GM19099 (cell line): ENCODE measurements at regions not wholly inside any gene's neighbourhood (a gene's known extent, or its start where the extent isn't known, plus 50 kb on each side); places are given as distances from the start of the nearest gene placed in this dataset.

ENCODE experiments used
- POLR2A ChIP-seq: IDR thresholded peaks from 3 replicates; pipeline ENCODE4 v1.6.1; 2011; ENCODE audit warnings: low read depth; ENCODE audit not compliant: insufficient read length; ENCODE audit errors: extremely low read depth

DNA sequence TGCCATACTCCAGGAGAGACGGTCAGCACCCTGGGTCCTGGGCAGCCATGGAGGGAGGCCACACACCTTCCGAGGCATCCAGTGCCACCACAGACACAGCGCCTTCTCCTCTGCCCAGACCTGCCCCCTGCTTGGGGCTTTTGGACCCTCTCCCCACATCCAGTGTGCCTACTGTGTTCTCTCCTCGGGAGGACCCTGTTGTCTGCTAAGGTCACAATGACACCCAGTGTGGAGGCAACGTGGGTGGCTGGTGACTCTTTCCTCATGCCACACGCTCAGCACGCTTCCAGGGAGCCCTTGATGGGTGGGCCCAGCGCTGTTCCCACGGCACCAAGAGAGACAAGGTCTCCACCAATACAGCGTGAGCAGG lies 251.9 kb downstream of the EIPR1 start:
- no peak for TF ChIP-seq POLR2A

DNA sequence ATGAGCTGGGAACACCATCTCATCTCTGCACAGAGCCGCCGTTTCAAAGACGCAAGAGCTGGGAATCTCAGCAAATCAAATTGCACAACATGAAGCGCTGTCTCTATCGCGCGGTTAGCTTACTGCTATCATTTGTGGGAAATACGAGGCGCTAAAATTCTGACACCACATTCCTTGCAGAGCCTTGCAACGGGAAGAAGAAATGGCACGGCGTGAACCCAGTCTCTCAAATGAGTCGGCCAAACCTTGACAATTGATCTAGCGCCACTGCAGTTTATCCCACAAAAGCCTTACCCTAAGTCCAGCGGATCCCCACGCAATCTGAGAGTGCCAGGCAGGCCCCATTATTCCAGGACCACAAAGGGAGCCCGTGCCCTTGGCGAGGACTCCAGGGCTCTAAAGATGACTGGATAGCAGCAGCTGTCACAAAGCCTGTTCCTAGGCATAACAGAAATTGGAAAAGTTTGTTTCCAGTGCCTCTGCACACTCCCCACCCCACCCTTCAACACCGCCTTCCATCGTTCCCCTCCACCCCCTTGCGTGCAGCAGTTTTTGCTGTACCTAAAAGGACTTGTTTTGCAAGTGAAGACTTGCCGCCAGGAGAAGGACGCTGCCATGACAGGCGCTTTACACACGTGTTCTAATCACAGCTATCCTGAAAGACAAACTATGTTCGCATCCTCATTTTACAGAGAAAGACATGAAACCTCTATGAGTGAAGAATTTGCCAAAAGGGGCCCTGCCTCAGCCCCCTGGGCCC lies 252.4 kb downstream of the EIPR1 start:
- no peak for TF ChIP-seq POLR2A

DNA sequence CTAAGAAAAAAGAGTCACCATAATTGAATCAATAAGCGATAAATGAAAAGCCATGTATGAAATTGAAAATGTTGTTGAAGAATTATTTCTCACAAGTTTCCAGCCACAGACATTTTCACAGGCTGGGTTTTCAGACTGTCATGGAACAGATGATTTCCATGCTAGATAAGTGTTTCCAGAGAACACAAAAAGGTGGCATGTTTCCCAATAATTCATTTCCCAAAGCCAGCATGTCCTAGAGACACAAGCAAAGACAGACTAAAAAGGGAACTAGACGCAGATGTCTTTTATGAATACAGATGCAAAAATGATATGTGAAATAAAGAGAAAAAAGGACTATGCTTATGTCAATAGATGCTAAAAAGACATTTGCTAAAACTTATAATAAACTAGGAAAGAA lies 255.1 kb downstream of the EIPR1 start:
- no peak for TF ChIP-seq POLR2A

DNA sequence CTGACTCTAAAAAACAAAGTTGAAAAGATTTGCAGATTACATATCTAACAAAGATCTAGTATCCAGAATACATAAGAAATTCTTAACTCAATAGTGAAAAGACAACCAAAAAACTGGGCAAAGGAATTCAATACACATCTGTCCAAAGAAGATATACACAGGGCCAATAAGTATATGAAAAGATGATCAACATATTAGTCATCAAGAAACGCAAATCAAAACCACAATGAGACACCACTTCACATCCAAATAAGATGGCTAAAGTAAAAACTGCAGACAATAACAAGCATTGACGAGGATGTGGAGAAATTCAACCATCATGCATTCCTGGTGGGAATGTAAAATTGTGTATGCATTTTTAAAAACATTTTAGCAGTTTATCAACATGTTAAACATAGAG lies 256.0 kb downstream of the EIPR1 start:
- TF ChIP-seq POLR2A: no peak

DNA sequence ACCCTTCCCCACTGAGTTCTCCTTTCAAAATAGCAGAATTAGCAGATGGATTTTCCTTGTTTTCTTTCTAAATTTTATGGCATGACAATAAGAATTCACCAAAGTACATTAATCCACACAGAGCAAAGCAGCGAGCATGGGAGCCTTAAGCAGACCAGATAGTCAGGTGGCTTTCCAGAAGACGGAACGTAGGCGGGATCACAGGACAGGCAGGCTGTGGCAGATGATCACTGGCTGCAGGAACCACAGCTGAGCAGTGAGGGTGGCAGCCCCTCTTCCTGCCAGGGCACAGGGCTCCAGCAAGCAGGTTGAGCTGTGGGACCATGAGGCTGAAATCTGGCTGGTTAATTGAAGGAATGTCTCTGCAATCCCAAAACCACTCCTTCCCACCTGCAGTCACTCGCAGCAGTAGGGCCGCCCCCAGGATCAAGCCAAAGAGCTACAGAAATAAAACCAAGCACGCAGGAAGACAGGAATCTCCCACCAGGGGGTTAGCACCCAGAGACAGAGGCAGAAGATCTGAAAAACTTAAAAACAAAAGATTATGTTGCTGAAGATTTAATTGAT lies 259.9 kb downstream of the EIPR1 start:
- no peak for TF ChIP-seq POLR2A

DNA sequence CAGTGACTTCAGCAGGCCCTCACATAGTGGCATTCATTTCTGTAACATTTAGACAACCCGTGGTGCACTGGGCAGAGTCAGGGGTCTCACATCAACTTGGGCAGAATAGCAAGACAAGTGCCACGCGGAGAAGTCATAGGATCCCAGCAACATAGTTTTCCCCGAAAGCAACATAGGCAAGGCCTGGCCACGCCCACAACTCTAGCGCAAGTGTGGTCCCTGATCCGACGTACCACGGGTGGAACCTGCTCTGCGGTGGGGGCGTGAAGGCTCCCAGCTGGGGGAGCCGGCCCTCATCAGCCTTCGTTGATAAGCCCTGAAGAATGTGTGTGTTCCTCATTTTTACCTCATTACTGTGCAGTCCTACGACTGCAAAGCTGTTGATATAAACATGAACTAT lies 261.2 kb downstream of the EIPR1 start:
- no peak for TF ChIP-seq POLR2A

DNA sequence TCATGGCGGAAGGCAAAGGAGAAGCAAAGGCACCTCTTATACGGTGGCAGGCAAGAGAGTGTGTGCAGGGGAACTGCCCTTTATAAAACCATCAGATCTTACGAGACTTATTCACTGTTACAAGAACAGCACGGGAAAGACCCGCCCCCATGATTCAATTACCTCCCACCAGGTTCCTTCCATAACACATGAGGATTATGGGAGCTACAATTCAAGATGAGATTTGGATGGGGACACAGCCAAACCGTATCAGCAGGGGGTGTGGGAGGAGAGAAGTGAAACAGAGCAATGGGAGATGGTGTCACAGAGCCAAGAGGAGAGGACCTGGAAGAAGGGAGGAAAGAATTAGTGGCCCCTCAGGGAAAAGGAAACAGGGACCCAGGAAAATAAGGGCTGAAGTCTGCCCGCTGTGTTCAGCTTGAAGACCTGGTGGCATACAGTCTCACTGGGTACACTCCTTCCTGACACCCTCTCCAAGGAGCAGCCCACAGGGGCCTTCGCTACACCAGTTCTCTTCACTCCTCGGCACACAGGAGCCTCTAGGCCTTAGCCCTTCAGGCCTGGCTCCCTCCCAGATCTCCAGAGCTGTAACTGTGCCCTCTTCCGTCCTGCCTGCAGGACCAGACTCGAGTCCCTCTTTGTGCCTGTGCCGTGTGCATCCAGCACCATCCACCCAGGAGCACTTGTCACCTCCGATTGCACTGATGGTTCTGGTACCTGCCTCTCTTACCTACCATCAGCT lies 262.1 kb downstream of the EIPR1 start:
- TF ChIP-seq POLR2A: no peak

DNA sequence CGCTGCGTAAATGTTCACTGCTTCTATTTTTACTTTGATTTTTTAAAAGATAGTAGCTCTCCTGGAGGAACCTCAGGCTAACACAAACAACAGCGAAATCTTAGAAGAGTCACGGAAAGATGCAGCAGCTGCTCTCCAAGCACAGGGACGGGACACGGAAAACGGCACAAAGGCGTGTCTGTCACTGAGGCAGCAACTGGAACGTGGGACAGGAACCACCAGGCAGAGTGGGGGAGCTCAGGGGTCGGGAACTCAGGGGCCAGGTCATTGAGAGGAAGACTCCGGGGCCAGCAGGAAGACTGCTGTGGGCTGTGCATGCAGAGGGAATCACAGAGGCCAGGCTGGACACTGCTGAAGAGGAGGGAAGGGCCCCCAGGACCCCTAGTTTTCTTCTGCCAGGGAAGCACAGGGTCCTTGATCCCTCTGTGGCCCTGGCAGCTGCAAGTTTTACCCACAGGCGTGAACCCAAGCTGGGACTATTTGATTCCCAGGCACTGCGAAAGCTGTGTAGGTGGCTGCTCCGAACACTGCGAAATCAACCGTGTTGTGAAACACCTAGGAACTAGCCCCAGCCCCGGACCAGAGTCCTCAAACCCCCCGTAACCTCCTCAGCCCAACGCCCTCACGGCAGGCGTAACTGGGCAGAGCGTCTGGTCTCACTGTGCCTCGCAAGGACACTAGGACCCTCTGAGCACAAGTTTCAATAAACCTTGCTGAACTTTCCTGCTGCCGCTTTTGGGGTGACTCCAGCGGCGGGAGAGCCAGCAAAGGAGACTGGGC lies 263.0 kb downstream of the EIPR1 start:
- no peak for TF ChIP-seq POLR2A

DNA sequence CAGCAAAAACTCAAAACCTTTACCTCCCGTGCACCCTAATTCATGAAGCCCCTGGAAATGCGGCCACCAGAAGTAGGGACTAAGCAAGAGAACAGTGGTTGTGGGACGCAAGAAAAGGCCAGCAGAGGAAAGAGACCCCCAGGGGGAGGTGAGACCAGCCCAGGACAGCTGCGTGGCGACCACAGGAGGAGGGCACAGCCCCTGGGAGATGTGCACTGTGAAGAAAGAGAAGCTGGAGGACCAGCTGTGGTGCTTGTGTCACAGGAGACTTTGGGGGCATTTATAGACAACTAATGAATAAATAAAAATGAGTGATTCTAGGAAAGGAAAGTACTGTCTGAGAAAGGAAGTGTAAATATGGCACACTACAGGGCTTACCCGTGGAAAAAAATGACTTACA lies 263.8 kb downstream of the EIPR1 start:
- TF ChIP-seq POLR2A: no peak

DNA sequence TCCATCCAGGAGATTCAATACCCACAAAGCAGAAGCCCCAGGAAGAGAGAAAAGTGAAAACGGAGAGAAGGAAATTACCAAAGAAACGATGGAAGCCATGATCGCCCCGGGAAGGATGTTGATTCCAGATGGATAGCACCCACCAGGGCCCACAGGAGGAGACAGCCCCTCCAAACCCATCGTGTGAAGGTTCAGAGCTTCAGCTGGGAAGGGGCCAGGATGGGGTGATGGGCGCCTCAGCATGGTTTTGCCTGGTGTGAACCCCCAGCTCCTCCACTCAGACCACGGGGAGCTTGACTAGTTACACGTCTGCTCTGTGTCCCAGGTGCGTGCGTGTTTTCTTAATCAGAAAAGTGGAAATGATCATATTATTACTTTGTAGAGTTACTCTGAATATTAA lies 264.5 kb downstream of the EIPR1 start:
- no peak for TF ChIP-seq POLR2A

DNA sequence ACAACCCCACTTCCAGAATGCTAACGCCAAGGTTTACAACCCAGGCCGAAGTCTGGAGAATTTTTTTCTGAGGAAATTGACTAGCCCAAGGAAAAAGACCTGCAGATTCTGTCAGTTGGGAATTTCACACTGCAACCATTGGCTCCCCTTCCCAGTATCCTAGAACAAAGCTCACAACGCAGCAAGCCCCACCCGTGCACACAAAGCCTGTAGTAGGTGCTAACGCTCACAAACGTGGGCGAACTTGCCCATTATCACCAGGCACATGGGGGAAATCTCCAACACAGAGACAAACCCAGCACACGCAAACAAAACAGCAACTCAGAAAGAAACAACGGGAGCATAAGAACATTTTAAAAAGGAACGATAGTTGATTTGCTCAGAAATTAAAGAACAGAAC lies 265.1 kb downstream of the EIPR1 start:
- no peak for TF ChIP-seq POLR2A

DNA sequence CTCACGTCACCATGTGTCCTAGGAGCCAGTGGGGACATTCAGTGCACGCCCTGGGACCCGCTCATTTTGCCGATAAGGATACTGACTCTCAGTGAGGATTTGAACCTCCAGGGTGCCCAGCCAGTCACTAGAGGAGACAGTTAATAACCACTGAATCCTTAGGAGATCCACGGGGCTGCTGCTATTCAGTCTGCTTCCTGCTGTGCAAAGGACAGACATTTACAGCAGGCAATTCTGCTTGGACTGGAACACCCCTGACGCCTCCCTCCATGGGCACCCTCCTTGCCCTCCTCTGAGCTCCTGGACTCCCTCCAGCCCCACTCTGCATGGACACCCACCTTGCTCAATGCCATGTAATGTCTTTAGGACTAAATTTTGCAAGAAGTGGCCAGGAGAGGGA lies 265.5 kb downstream of the EIPR1 start:
- TF ChIP-seq POLR2A: no peak

DNA sequence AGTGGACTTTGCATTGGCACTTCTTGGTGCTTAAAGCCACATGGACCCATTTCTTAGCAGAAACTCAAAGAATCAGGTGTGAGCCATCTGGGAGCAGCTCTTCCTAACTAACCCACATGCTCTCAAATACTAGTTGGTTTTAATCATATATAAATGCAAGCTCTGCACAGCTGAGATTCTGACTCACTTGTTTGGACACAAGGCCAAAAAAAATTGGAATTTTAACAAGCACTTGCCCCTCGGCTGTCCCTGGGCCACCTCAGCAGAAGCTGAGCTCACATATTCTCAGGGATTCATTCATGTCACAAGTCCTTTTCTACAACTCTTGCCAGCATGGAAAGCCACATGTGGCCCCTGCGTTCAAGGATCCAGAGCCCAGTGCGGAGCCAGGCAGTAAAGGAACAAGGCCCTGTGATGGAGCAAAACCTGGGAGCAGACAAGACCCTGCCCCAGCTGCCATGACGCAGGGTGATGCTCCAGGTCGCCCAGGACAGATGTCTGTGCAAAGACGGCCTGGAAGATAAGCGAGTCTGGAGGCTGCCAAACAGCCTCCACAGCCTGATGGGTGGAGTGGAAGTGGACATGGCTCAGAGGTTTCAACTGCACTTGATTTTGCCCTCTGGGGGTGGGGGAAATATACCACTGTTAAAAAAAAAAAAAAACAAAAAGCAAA lies 266.5 kb downstream of the EIPR1 start:
- TF ChIP-seq POLR2A: no peak

DNA sequence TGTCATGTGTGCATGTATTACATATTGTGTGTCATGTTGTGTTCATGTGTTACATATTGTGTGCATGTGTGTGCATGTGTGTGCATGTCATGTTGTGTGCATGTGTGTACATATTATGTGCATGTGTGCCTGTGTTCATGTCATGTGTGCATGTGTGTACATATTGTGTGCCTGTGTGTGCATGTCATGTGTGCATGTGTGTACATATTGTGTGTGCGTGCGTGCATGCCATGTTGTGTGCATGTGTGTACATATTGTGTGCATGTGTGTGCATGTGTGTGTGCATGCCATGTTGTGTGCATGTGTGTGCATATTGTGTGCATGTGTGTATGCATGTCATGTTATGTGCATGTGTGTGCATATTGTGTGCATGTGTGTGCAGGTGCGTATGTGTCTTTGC lies 267.1 kb downstream of the EIPR1 start:
- TF ChIP-seq POLR2A: no peak
